K562 (cell line): ENCODE measurements at regions not wholly inside any gene's neighbourhood (a gene's known extent, or its start where the extent isn't known, plus 50 kb on each side); places are given as distances from the start of the nearest gene placed in this dataset.

Source experiments
- CTCF ChIP-seq, 3 experiments: IDR thresholded peaks in 2 of 3; conservative IDR thresholded peaks in 1 of 3; 2 replicates each; pipeline ENCODE4 v1.5.1; 2011 to 2012; ENCODE audit warnings: low read length in 3 of 3, mild to moderate bottlenecking in 3 of 3, control low read depth in 2 of 3, improper control_type of control experiment in 1 of 3, inconsistent platforms in 1 of 3, low read depth in 1 of 3, mixed read lengths in 1 of 3, moderate library complexity in 1 of 3; ENCODE audit not compliant: insufficient read depth in 2 of 3
- EP300 ChIP-seq: IDR thresholded peaks from 2 replicates; pipeline ENCODE4 v1.6.1; 2012; ENCODE audit warnings: low read length, improper control_type of control experiment
- EZH2 ChIP-seq: IDR thresholded peaks from 2 replicates; pipeline ENCODE4 v1.6.1; 2012; ENCODE audit warnings: low read depth, mild to moderate bottlenecking, inconsistent platforms, low read length, borderline replicate concordance
- POLR2A ChIP-seq: fragments of 450-650 bp; conservative IDR thresholded peaks from 2 replicates; pipeline ENCODE4 v1.6.1; 2016
- RAD21 ChIP-seq, 2 experiments: fragments of 250-450 bp in 1 of 2; fragments of 450-650 bp in 1 of 2; sonication (Bioruptor Pico) in 1 of 2; formaldehyde crosslinking in 1 of 2; IDR thresholded peaks in 1 of 2; conservative IDR thresholded peaks in 1 of 2; 2 replicates each; pipeline versions ENCODE4 v1.4.0 to v1.8.0; 2020 to 2022; ENCODE audit warnings: mild to moderate bottlenecking in 2 of 2, moderate library complexity in 1 of 2
- RNF2 ChIP-seq: sonication (generic); IDR thresholded peaks from 2 replicates; pipeline ENCODE4 v1.6.1; 2016
- SREBF1 ChIP-seq: fragments of 150-350 bp; IDR thresholded peaks from 2 replicates; pipeline ENCODE4 v1.6.1; 2014; ENCODE audit warnings: antibody characterized with exemption, low read depth, low read length, borderline replicate concordance
- SRSF9 ChIP-seq: fragments of 200-400 bp; formaldehyde crosslinking; IDR thresholded peaks from 2 replicates; pipeline ENCODE4 v1.6.1; 2017; ENCODE audit warnings: low read depth, low read length, borderline replicate concordance
- ZKSCAN1 ChIP-seq: fragments of 150-350 bp; IDR thresholded peaks from 2 replicates; pipeline ENCODE4 v1.6.1; 2016; ENCODE audit warnings: low read depth, low read length
- ZNF561 ChIP-seq: fragments of 450-650 bp; formaldehyde crosslinking; conservative IDR thresholded peaks from 2 replicates; pipeline ENCODE4 v1.4.0; 2020; ENCODE audit warnings: mild to moderate bottlenecking, moderate library complexity

- TF ChIP-seq ZNF561 (no peak), EP300 (no peak), ZKSCAN1 (no peak), SREBF1 (no peak), CTCF (IDR thresholded peaks at IDR 0.05 in 2 of 3, conservative IDR thresholded peaks at IDR 0.05 in 1 of 3; ENCODE audit: insufficient read depth in 2 of 3, low read depth in 1 of 3, low read length in 3 of 3) (no peak), POLR2A (no peak), RAD21 (CRISPR knock-in tag; conservative IDR thresholded peaks at IDR 0.05 in 1 of 2, IDR thresholded peaks at IDR 0.05 in 1 of 2) (no peak), RNF2 (no peak), EZH2 (no peak), SRSF9 (no peak)
Observed at GRCh38 chr12:25702553-25702952, 149.5 kb upstream of the LMNTD1 start.
